ENCODE measurements at regions not wholly inside any gene's neighbourhood (a gene's known extent, or its start where the extent isn't known, plus 50 kb on each side); places are given as distances from the start of the nearest gene placed in this dataset.
"Not testable (repeated sequence)": the region's sequence is repeated elsewhere in the genome, so short reads cannot be mapped to it uniquely, and the experiment has no call there.

DNA sequence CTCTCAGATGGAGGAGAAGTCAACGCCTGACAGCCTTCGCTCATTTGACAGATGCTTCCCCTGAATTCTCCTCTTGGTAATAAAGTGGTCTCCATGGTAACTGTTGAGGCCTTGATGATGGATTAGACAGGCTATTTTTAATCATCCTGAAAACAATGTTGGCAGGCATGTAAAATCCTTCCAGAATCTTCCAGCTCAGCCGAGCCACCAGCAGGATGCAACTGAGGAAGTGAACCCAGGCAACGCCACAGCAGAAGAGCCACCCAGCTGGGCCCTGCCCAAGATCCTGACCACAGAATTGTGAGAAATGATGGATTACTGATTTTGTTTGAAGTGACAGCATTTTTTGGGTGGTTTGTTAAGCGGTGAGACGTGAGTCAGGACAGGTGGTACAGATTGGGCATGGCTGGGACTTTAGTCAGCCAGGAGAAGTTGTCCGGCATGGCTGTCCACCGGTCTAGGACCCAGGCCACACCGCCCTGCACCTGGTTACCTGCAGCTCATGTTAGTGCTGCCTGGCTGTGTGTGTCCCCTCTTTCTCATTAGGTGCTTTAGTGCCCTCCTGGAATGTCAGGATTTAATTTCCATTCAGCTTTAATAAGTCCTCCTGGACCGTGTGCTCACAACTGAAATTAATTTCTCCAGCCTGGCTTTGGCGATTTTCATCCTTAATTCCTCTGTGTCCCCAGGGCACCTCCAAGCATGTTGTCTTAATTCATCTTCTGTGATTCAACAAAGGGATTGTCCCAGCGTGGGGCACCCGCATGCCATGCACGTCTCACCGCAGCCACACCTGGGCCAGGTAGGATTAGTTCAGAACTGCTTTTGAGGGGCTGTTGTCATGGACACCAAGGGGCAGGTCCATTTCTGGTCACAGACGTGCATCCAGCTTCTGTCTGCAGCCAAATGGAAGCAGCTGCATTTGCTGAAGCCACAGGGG lies 280.4 kb downstream of the ADGRD1 start:
- not testable (repeated sequence) for H3K36me3 ChIP-seq (ENCODE audit: insufficient read depth, low read depth, low read length); H3K4me1 ChIP-seq (ENCODE audit: insufficient read depth, low read length); H3K4me3 ChIP-seq (ENCODE audit: low read length); H3K27ac ChIP-seq (ENCODE audit: low read length); H3K9ac ChIP-seq (ENCODE audit: low read depth, low read length); H3K9me3 ChIP-seq (ENCODE audit: insufficient read depth, low read depth, low read length); H3K27me3 ChIP-seq (ENCODE audit: insufficient read depth, low read length)

DNA sequence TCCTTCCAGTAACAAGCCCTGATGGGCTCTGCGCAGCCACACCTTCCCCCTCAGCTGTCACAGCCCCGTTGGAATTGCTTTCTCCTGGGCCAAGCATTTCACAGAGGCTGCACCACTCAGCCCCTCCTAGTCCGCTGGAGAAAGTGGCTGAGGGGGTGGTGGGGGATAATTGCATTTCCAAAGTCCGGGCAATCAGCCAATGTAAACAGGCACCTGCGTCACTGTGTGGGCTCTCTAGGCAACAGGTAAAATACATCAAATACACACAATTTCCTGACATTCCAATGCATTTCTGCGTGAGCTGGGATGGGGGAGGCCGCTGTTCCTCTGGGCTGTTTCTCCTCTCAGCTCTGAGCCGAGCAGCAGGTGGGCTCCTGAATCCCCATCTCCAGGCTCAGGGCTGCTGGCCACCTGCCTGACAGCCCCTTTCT lies 281.1 kb downstream of the ADGRD1 start:
- not testable (repeated sequence) for H3K36me3 ChIP-seq (ENCODE audit: insufficient read depth, low read depth, low read length); H3K27me3 ChIP-seq (ENCODE audit: insufficient read depth, low read length); H3K9ac ChIP-seq (ENCODE audit: low read depth, low read length); H3K4me1 ChIP-seq (ENCODE audit: insufficient read depth, low read length); H3K4me3 ChIP-seq (ENCODE audit: low read length); H3K9me3 ChIP-seq (ENCODE audit: insufficient read depth, low read depth, low read length); H3K27ac ChIP-seq (ENCODE audit: low read length)

DNA sequence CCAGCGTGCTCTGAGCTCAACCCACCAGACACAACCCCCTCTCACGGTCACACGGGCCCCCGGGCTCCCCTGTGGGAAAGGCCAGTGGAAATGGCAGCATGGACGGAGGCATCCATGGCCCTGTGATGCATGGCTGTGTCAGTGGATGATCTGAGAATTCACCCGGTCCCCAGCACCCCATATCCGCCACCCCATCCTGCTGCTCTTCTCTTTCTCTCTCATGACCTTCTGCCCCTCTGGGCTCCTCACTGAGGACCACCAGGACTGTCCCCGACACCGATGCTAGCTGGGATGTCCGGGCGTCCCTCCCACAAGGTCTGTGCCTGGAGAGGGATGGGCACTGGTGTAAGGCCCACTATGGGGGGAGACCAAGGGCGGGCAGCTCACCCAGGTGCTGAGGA lies 282.2 kb downstream of the ADGRD1 start:
- H3K27ac ChIP-seq (ENCODE audit: low read length) = no peak overlapping the region
- H3K9me3 ChIP-seq (ENCODE audit: insufficient read depth, low read depth, low read length) = peaks cover 7% of the 10 kb centered on the region; the same call in 1 of the 2 replicates
- no peaks in the 10 kb centered on the region; the same call in 1 of the 2 replicates for H3K27me3 ChIP-seq (ENCODE audit: insufficient read depth, low read length)
- no peak overlapping the region for H3K4me3 ChIP-seq (ENCODE audit: low read length)
- H3K9ac ChIP-seq (ENCODE audit: low read depth, low read length) = no peak overlapping the region
- H3K4me1 ChIP-seq (ENCODE audit: insufficient read depth, low read length) = 0 out of 2 replicates have a peak, but pooled peaks cover 2% of the 10 kb centered on the region
- H3K36me3 ChIP-seq (ENCODE audit: insufficient read depth, low read depth, low read length) = no peaks in the 10 kb centered on the region

DNA sequence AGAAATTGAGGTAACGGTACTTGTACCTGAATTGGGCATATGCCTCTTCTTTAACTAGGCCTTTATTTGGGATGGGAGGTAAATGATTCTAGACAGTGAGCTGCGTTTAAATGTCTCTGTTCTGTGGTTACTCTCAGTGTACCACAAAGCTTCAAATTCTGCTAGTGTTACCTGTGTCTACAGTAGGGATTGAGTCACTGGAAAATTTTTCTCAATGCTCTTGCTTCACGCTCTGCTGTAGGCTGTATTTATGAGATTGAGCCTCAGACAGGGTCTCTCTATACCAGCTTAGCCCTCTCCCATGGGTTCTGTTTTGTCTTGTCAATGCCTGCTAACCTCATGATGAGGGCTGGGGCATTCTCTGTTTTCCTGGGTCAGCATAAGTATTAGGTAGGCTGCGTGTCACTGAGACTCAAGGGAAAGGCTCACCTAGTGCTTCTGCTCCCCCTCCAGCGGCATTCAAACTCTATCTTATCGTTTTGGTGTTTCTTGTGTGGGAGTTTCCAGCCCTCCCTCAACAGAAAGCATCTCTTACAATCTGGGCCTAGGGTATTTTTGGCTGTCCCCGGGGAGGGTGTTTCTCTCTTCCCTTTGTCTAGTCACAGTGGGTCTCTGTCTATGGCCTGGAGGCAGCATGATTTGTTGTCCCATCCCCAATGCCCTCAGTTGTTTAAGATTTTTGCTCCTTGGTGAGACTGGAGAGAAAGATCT lies 285.8 kb downstream of the ADGRD1 start:
- H3K27ac ChIP-seq (ENCODE audit: low read length) = no peak overlapping the region
- no peak overlapping the region for H3K4me3 ChIP-seq (ENCODE audit: low read length)

DNA sequence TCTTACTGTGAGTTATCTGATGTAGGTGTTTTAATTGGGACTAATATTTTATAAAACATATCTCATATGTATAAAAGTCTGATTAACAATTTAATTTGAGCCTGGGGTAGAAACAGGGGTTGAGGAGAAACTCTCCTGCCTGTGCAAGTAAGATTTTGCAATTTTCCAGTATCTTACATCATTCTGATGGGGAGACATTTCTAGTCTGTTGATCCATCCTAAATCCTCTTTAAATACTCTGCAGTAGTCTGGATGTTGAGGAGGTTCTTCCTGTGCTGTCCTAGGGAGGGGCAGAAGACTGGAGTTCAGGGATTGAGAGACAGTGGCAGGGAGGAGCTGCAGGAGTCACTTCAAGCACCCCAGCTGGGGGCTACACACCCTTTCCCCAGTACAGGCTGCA lies 287.8 kb downstream of the ADGRD1 start:
- Histone ChIP-seq H3K4me3 (ENCODE audit: low read length) (no peak overlapping the region), H3K9ac (ENCODE audit: low read depth, low read length) (no peak overlapping the region), H3K27ac (ENCODE audit: low read length) (no peak overlapping the region), H3K9me3 (ENCODE audit: insufficient read depth, low read depth, low read length) (peaks cover 13% of the 10 kb centered on the region), H3K27me3 (ENCODE audit: insufficient read depth, low read length) (no peaks in the 10 kb centered on the region; the same call in 1 of the 2 replicates), H3K4me1 (ENCODE audit: insufficient read depth, low read length) (no peaks in the 10 kb centered on the region), H3K36me3 (ENCODE audit: insufficient read depth, low read depth, low read length) (no peaks in the 10 kb centered on the region)

More for the DNA sequence above, 285.8 kb downstream of the ADGRD1 start:
- H3K27me3 ChIP-seq (ENCODE audit: insufficient read depth, low read length) = no peaks in the 10 kb centered on the region; the same call in 1 of the 2 replicates
- no peak overlapping the region for H3K9ac ChIP-seq (ENCODE audit: low read depth, low read length)
- H3K9me3 ChIP-seq (ENCODE audit: insufficient read depth, low read depth, low read length) = peaks cover 13% of the 10 kb centered on the region
- no peaks in the 10 kb centered on the region for H3K4me1 ChIP-seq (ENCODE audit: insufficient read depth, low read length)
- H3K36me3 ChIP-seq (ENCODE audit: insufficient read depth, low read depth, low read length) = no peaks in the 10 kb centered on the region

DNA sequence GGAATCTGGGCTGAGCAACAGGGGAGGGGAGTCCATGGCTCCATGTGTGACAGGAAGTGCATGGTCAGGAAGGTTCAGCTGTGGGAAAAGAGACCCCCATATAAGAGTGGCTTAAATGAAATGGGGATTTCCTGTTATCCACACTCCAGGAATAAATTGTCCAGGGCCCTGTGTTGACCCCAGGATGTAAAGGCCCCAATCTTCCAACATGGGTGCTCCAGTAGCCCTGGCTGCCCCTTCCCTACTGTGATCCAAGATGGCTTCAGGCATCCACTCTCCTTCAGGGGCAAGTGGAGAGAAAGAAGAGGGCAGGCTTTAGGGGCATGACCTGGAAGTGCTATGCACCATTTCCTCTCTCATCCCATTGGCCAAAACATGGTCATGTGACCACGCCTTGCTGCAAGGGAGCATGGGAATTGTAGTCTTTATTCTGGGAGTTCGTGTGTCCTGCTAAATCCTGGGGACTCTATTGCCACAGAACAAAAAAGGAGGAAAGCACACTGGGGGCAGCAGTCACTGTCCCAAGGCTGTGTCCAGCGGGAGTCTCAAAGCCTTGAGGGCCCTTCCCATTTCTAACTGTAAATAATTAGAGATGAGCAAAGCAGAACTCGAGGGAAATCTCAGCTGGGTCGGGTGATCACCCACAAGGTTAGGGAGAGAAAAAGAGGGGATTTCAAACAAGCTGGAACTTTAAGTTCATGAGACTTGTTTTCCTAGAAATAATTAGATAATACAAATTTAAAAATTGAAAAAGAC lies 289.2 kb downstream of the ADGRD1 start:
- H3K4me3 ChIP-seq (ENCODE audit: low read length) = peak overlapping the region; percentile 21; the same call in 1 of the 2 replicates
- no peaks in the 10 kb centered on the region for H3K4me1 ChIP-seq (ENCODE audit: insufficient read depth, low read length)
- peaks cover 13% of the 10 kb centered on the region for H3K9me3 ChIP-seq (ENCODE audit: insufficient read depth, low read depth, low read length)
- H3K27ac ChIP-seq (ENCODE audit: low read length) = no peak overlapping the region
- H3K9ac ChIP-seq (ENCODE audit: low read depth, low read length) = no peak overlapping the region
- no peaks in the 10 kb centered on the region for H3K36me3 ChIP-seq (ENCODE audit: insufficient read depth, low read depth, low read length)
- H3K27me3 ChIP-seq (ENCODE audit: insufficient read depth, low read length) = no peaks in the 10 kb centered on the region; the same call in 1 of the 2 replicates

DNA sequence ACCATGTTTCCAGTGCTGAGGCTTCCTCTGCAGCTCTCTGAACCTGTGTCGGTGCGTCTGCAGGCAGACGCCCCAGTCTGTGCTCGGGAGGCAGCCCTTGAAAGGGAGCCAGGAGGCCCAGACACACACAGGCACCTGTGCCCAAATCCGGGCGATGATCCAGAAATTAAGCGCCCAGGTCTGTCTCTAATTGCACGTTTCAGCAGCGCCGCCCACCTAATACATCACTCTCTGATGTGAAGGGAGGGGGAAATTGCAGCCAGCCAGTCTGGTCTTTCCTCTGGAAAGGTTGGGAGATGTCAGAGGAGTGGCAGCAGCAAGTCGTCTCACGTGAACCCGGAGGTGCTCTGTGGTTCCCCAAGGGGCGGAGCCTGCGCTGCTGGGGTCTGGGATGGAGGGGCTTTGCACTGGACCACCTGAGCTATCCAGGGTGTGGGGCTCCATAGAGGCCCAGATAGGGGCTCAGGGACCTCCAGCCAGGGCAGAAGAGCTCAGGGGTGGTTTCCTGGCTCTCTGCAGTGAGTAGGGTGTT lies 290.5 kb downstream of the ADGRD1 start:
- H3K36me3 ChIP-seq (ENCODE audit: insufficient read depth, low read depth, low read length); H3K27me3 ChIP-seq (ENCODE audit: insufficient read depth, low read length); H3K9ac ChIP-seq (ENCODE audit: low read depth, low read length); H3K4me3 ChIP-seq (ENCODE audit: low read length); H3K4me1 ChIP-seq (ENCODE audit: insufficient read depth, low read length); H3K27ac ChIP-seq (ENCODE audit: low read length): not testable (repeated sequence)
- peaks cover 13% of the 10 kb centered on the region for H3K9me3 ChIP-seq (ENCODE audit: insufficient read depth, low read depth, low read length)

DNA sequence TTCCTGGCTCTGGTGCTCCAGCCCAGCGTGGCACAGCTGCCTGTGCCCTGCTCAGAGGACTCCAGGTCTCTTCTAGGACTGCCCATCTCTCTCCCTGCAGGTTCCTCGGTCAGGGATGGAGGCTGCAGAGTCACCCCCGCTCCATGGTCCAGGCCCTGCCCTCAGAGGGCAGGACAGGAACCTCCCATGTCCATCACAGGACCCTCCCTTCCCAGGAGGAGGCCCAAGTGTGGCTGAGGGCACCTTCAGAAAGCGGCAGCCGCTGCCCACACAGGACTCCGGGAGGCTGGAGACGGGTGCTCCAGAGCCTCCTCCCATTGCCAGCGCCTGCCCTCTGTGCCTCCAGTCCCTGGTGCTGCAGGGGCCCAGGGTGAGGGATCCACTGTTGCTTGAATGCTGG lies 291.5 kb downstream of the ADGRD1 start:
- not testable (repeated sequence) for H3K36me3 ChIP-seq (ENCODE audit: insufficient read depth, low read depth, low read length); H3K9ac ChIP-seq (ENCODE audit: low read depth, low read length); H3K4me1 ChIP-seq (ENCODE audit: insufficient read depth, low read length); H3K27me3 ChIP-seq (ENCODE audit: insufficient read depth, low read length); H3K4me3 ChIP-seq (ENCODE audit: low read length); H3K27ac ChIP-seq (ENCODE audit: low read length)
- H3K9me3 ChIP-seq (ENCODE audit: insufficient read depth, low read depth, low read length) = peaks cover 13% of the 10 kb centered on the region

DNA sequence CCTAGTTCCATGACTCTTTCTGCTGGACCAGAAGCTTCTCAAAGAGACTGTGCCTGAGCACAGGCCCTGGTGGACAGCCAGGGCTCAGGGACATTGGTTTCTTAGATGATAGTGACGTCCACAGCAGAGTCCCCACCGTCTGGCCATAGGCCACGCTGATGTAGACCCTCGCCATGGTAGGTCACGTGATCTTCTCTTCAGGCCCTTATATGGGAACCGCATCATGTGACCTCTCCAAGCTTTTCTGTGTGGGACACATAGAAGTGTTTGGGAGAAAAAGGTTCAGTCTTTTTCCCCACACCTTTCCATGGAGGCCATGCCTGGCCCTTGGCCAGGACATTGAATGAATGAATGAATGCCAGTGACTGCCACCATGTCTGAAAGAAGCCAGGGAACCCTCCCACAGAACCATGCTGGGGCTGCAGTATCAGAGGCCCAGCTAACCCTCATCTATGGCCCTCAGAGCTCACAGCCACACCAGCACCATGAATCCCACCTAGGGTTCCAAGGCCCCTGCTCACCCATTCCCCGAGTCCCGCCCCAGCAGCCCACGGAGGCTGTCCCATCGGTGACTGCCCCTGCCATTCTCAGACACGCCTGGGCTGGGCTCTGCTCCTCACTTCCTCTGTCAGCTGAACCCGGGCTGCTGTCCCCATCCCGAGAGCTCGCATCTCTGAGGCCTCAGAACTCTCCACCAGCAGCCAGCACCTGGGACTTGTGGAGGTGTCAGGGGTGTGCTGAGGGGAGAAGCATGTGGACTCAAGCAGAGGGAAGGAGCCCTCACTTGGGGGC lies 292.1 kb downstream of the ADGRD1 start:
- Histone ChIP-seq H3K27ac (ENCODE audit: low read length) (no peak overlapping the region), H3K4me1 (ENCODE audit: insufficient read depth, low read length) (no peaks in the 10 kb centered on the region), H3K4me3 (ENCODE audit: low read length) (no peak overlapping the region), H3K9me3 (ENCODE audit: insufficient read depth, low read depth, low read length) (peaks cover 13% of the 10 kb centered on the region), H3K36me3 (ENCODE audit: insufficient read depth, low read depth, low read length) (no peaks in the 10 kb centered on the region), H3K27me3 (ENCODE audit: insufficient read depth, low read length) (no peaks in the 10 kb centered on the region; the same call in none of the 2 replicates), H3K9ac (ENCODE audit: low read depth, low read length) (no peak overlapping the region)

DNA sequence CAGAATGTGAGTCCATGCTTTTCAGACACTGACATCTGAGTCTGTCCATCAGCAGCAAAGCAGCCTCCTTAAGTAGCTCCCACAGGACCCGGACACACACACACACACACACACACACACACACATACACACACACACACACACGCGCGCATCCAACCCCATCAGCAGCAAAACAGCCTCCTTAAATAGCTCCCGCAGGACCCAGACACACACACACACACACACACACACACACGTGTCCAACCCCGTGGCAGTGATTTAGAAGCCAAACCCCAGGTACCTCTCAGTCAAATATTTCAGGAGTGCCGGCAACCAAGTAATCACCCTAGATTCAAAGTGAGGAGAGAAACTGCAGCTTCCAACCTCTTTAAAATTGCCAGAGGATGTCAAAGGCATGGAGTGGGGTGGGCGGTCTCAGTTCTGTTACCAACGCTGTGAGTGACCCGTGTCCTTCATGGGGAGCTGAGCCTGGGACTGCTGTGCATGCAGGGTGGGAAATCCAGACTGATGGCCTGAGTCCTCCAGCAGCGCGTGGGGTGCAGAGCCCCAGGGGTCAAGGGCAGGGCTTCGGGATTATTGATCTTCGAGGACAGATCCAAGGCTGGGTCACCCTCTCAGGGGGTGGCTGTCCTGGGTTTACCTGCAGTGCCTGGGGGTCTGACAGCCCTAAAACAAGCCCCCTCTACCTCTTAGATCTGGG lies 293.5 kb downstream of the ADGRD1 start:
- not testable (repeated sequence) for H3K4me3 ChIP-seq (ENCODE audit: low read length)

More for the DNA sequence above, 293.5 kb downstream of the ADGRD1 start:
- not testable (repeated sequence) for H3K36me3 ChIP-seq (ENCODE audit: insufficient read depth, low read depth, low read length); H3K9ac ChIP-seq (ENCODE audit: low read depth, low read length); H3K27me3 ChIP-seq (ENCODE audit: insufficient read depth, low read length); H3K9me3 ChIP-seq (ENCODE audit: insufficient read depth, low read depth, low read length); H3K4me1 ChIP-seq (ENCODE audit: insufficient read depth, low read length); H3K27ac ChIP-seq (ENCODE audit: low read length)

Measured in iPS-20b (cell line).